Kidney tubule cell (primary cell): ENCODE measurements at regions not wholly inside any gene's neighbourhood (a gene's known extent, or its start where the extent isn't known, plus 50 kb on each side); places are given as distances from the start of the nearest gene placed in this dataset.

Experiments used
- DNase-seq: peaks from one replicate; pipeline ENCODE4 v3.0.0-alpha.2; 2018; ENCODE audit warnings: low spot score

GRCh38 chr13:73293913-73294523 is 235.2 kb downstream of the KLF5 start:
- DNase-seq, result no peak

GRCh38 chr13:73292127-73292526 is 233.3 kb downstream of the KLF5 start:
- no peak for DNase-seq

GRCh38 chr13:73290844-73291243 is 232.0 kb downstream of the KLF5 start:
- no peak for DNase-seq

GRCh38 chr13:73288596-73288995 is 229.8 kb downstream of the KLF5 start:
- DNase-seq, result no peak

- DNase-seq, result no peak
These were observed 229.0 kb downstream of the KLF5 start for GRCh38 chr13:73287831-73288230.

GRCh38 chr13:73286942-73287620 is 228.3 kb downstream of the KLF5 start:
- no peak for DNase-seq

- DNase-seq, result no peak
These were observed 227.4 kb downstream of the KLF5 start for GRCh38 chr13:73286177-73286576.

GRCh38 chr13:73284081-73284874 is 225.5 kb downstream of the KLF5 start:
- DNase-seq, result no peak

GRCh38 chr13:73283636-73284035 is 224.8 kb downstream of the KLF5 start:
- no peak for DNase-seq

GRCh38 chr13:73281746-73282145 is 222.9 kb downstream of the KLF5 start:
- no peak for DNase-seq

GRCh38 chr13:73278186-73278585 is 219.4 kb downstream of the KLF5 start:
- no peak for DNase-seq

- peak; percentile 2 for DNase-seq
These were observed 216.4 kb downstream of the KLF5 start for GRCh38 chr13:73275163-73275562.

- peak; percentile 58 for DNase-seq
These were observed 215.3 kb downstream of the KLF5 start for GRCh38 chr13:73274147-73274546.

- DNase-seq, result peak; percentile 93
These were observed 214.9 kb downstream of the KLF5 start for GRCh38 chr13:73273745-73274144.

GRCh38 chr13:73273276-73273675 is 214.5 kb downstream of the KLF5 start:
- DNase-seq, result peak; percentile 2

- no peak for DNase-seq
These were observed 214.0 kb downstream of the KLF5 start for GRCh38 chr13:73272831-73273230.

- DNase-seq, result peak; percentile 81
These were observed 209.5 kb downstream of the KLF5 start for GRCh38 chr13:73268306-73268705.

- DNase-seq, result no peak
These were observed 207.9 kb downstream of the KLF5 start for GRCh38 chr13:73266640-73267180.

GRCh38 chr13:73262862-73263627 is 204.2 kb downstream of the KLF5 start:
- no peak for DNase-seq

- DNase-seq, result peak; percentile 25
These were observed 203.0 kb downstream of the KLF5 start for GRCh38 chr13:73261739-73262216.

- DNase-seq, result no peak
These were observed 200.5 kb downstream of the KLF5 start for GRCh38 chr13:73259061-73260017.
